GM04504 (cell line): ENCODE measurements at regions not wholly inside any gene's neighbourhood (a gene's known extent, or its start where the extent isn't known, plus 50 kb on each side); places are given as distances from the start of the nearest gene placed in this dataset.

Source experiments
- DNase-seq: peaks from one replicate; pipeline ENCODE4 v3.0.0-alpha.2; 2012; ENCODE audit warnings: low read depth

- no peak for DNase-seq
These were observed 1054.3 kb downstream of the TLE1 start for GRCh38 chr9:80635065-80635464.

GRCh38 chr9:80632041-80632440 is 1057.3 kb downstream of the TLE1 start:
- no peak for DNase-seq

- no peak for DNase-seq
These were observed 1050.7 kb downstream of the TLE4 start for GRCh38 chr9:80622508-80622907.

- no peak for DNase-seq
These were observed 1047.6 kb downstream of the TLE4 start for GRCh38 chr9:80619356-80619755.

GRCh38 chr9:80615964-80616363 is 1044.2 kb downstream of the TLE4 start:
- no peak for DNase-seq

GRCh38 chr9:80605793-80606192 is 1034.0 kb downstream of the TLE4 start:
- DNase-seq = no peak

- no peak for DNase-seq
These were observed 1033.4 kb downstream of the TLE4 start for GRCh38 chr9:80605129-80605528.

GRCh38 chr9:80602291-80602690 is 1030.5 kb downstream of the TLE4 start:
- DNase-seq = no peak

- DNase-seq = no peak
These were observed 1024.8 kb downstream of the TLE4 start for GRCh38 chr9:80596579-80596978.

- no peak for DNase-seq
These were observed 1023.4 kb downstream of the TLE4 start for GRCh38 chr9:80595192-80595591.

- DNase-seq = no peak
These were observed 1020.6 kb downstream of the TLE4 start for GRCh38 chr9:80592413-80592812.

GRCh38 chr9:80586786-80587330 is 1015.1 kb downstream of the TLE4 start:
- no peak for DNase-seq

GRCh38 chr9:80571953-80572352 is 1000.2 kb downstream of the TLE4 start:
- no peak for DNase-seq

GRCh38 chr9:80569236-80569635 is 997.5 kb downstream of the TLE4 start:
- DNase-seq = no peak

GRCh38 chr9:80561526-80561925 is 989.8 kb downstream of the TLE4 start:
- no peak for DNase-seq

- no peak for DNase-seq
These were observed 989.2 kb downstream of the TLE4 start for GRCh38 chr9:80560976-80561375.

GRCh38 chr9:80557256-80557655 is 985.5 kb downstream of the TLE4 start:
- no peak for DNase-seq

GRCh38 chr9:80556631-80557030 is 984.9 kb downstream of the TLE4 start:
- DNase-seq = no peak

GRCh38 chr9:80555782-80556325 is 984.1 kb downstream of the TLE4 start:
- no peak for DNase-seq

GRCh38 chr9:80554856-80555255 is 983.1 kb downstream of the TLE4 start:
- no peak for DNase-seq

- DNase-seq = no peak
These were observed 982.5 kb downstream of the TLE4 start for GRCh38 chr9:80554301-80554700.

GRCh38 chr9:80552931-80553330 is 981.2 kb downstream of the TLE4 start:
- no peak for DNase-seq

GRCh38 chr9:80550181-80550580 is 978.4 kb downstream of the TLE4 start:
- no peak for DNase-seq

GRCh38 chr9:80547613-80548012 is 975.8 kb downstream of the TLE4 start:
- no peak for DNase-seq

GRCh38 chr9:80540387-80540786 is 968.6 kb downstream of the TLE4 start:
- DNase-seq = no peak
